Activated gamma-delta T cell treated with anti-CD3 and anti-CD28 coated beads, Interleukin-2, amount 50 U/mL, for 16 hours (primary cell): ENCODE measurements at regions not wholly inside any gene's neighbourhood (a gene's known extent, or its start where the extent isn't known, plus 50 kb on each side); places are given as distances from the start of the nearest gene placed in this dataset.

Experiments used
- DNase-seq: peaks from one replicate; pipeline ENCODE4 v3.0.0-alpha.2; 2020; ENCODE audit warnings: low read depth

- DNase-seq: no peak
Observed at GRCh38 chr15:97804950-97805349, 155.6 kb upstream of the ARRDC4 start.

- no peak for DNase-seq
Observed at GRCh38 chr15:97806766-97807165, 153.7 kb upstream of the ARRDC4 start.

- no peak for DNase-seq
Observed at GRCh38 chr15:97815835-97816234, 144.7 kb upstream of the ARRDC4 start.

- DNase-seq: no peak
Observed at GRCh38 chr15:97817276-97817890, 143.1 kb upstream of the ARRDC4 start.

- no peak for DNase-seq
Observed at GRCh38 chr15:97836003-97836402, 124.5 kb upstream of the ARRDC4 start.

- DNase-seq: no peak
Observed at GRCh38 chr15:97837896-97838295, 122.6 kb upstream of the ARRDC4 start.

- DNase-seq: no peak
Observed at GRCh38 chr15:97838606-97839210, 121.8 kb upstream of the ARRDC4 start.

- no peak for DNase-seq
Observed at GRCh38 chr15:97840501-97840900, 120.0 kb upstream of the ARRDC4 start.

GRCh38 chr15:97841558-97841957 is 118.9 kb upstream of the ARRDC4 start:
- no peak for DNase-seq

GRCh38 chr15:97849183-97849582 is 111.3 kb upstream of the ARRDC4 start:
- no peak for DNase-seq

GRCh38 chr15:97858296-97858695 is 102.2 kb upstream of the ARRDC4 start:
- DNase-seq: no peak

GRCh38 chr15:97861529-97862260 is 98.8 kb upstream of the ARRDC4 start:
- DNase-seq: no peak

GRCh38 chr15:97866959-97867358 is 93.5 kb upstream of the ARRDC4 start:
- DNase-seq: no peak

GRCh38 chr15:97867870-97868269 is 92.6 kb upstream of the ARRDC4 start:
- DNase-seq: no peak

GRCh38 chr15:97868981-97869380 is 91.5 kb upstream of the ARRDC4 start:
- no peak for DNase-seq

- DNase-seq: no peak
Observed at GRCh38 chr15:97870771-97871170, 89.7 kb upstream of the ARRDC4 start.

- DNase-seq: no peak
Observed at GRCh38 chr15:97874139-97874538, 86.4 kb upstream of the ARRDC4 start.

GRCh38 chr15:97875025-97875512 is 85.4 kb upstream of the ARRDC4 start:
- DNase-seq: no peak

- no peak for DNase-seq
Observed at GRCh38 chr15:97875513-97876280, 84.8 kb upstream of the ARRDC4 start.

GRCh38 chr15:97876281-97876675 is 84.2 kb upstream of the ARRDC4 start:
- DNase-seq: no peak

- DNase-seq: no peak
Observed at GRCh38 chr15:97881346-97881965, 79.0 kb upstream of the ARRDC4 start.

GRCh38 chr15:97884513-97885131 is 75.9 kb upstream of the ARRDC4 start:
- DNase-seq: no peak
